ENCODE measurements at regions not wholly inside any gene's neighbourhood (a gene's known extent, or its start where the extent isn't known, plus 50 kb on each side); places are given as distances from the start of the nearest gene placed in this dataset.

GRCh38 chr4:178595500-178596138 lies 1153.4 kb upstream of the AGA start:
- no peak for ATAC-seq
- no peak for TF ChIP-seq HHEX (CRISPR knock-in tag; IDR thresholded peaks at IDR 0.05)
- no peak for TF ChIP-seq TEAD2 (CRISPR knock-in tag; IDR thresholded peaks at IDR 0.05)
- no peak for TF ChIP-seq ZFYVE20 (CRISPR knock-in tag; IDR thresholded peaks at IDR 0.05; ENCODE audit: borderline replicate concordance, low read depth)
- no peak for TF ChIP-seq ZFAT (CRISPR knock-in tag; conservative IDR thresholded peaks at IDR 0.05)
- TF ChIP-seq ZNF484 (CRISPR knock-in tag; IDR thresholded peaks at IDR 0.05; ENCODE audit: borderline replicate concordance, low read depth): no peak
- no peak for TF ChIP-seq ZNF792 (CRISPR knock-in tag; IDR thresholded peaks at IDR 0.05)
- no peak for TF ChIP-seq ZBED4 (CRISPR knock-in tag; IDR thresholded peaks at IDR 0.05; ENCODE audit: borderline replicate concordance)
- TF ChIP-seq MBNL3 (CRISPR knock-in tag; conservative IDR thresholded peaks at IDR 0.05): no peak
- no peak for TF ChIP-seq CBX5 (CRISPR knock-in tag; IDR thresholded peaks at IDR 0.05; ENCODE audit: borderline replicate concordance)
- TF ChIP-seq ZBTB42 (CRISPR knock-in tag; IDR thresholded peaks at IDR 0.05): no peak
- TF ChIP-seq ZNF687 (CRISPR knock-in tag; IDR thresholded peaks at IDR 0.05): no peak
- no peak for TF ChIP-seq ZNF747 (CRISPR knock-in tag; IDR thresholded peaks at IDR 0.05; ENCODE audit: borderline replicate concordance)
- no peak for TF ChIP-seq RCOR2 (CRISPR knock-in tag; IDR thresholded peaks at IDR 0.05)
- no peak for TF ChIP-seq PHF5A (CRISPR knock-in tag; IDR thresholded peaks at IDR 0.05; ENCODE audit: low read depth, unreplicated experiment)
- TF ChIP-seq MTA3 (CRISPR knock-in tag; IDR thresholded peaks at IDR 0.05): no peak
- no peak for TF ChIP-seq ZNF616 (CRISPR knock-in tag; IDR thresholded peaks at IDR 0.05; ENCODE audit: low read depth)
- TF ChIP-seq YEATS4 (CRISPR knock-in tag; IDR thresholded peaks at IDR 0.05; ENCODE audit: borderline replicate concordance): no peak
- TF ChIP-seq ZNF260 (CRISPR knock-in tag; IDR thresholded peaks at IDR 0.05; ENCODE audit: borderline replicate concordance, low read depth): no peak
- no peak for TF ChIP-seq ZNF781 (CRISPR knock-in tag; IDR thresholded peaks at IDR 0.05; ENCODE audit: borderline replicate concordance, not compliant biosample characterization)

More at GRCh38 chr4:178595500-178596138, 1153.4 kb upstream of the AGA start:
- Histone ChIP-seq H3K9ac (ENCODE audit: insufficient read depth, low read depth, low read length) (no peak overlapping the region), H3K9me3 (ENCODE audit: low read length) (peaks cover 23% of the 10 kb centered on the region), H3K4me3 (replicated peaks in 1 of 3; ENCODE audit: insufficient read depth in 1 of 3, low read depth in 2 of 3, low read length in 3 of 3) (no peak overlapping the region), H3K4me1 (ENCODE audit: insufficient read depth, low read length) (no peaks in the 10 kb centered on the region), H3K27me3 (ENCODE audit: control insufficient read depth in 1 of 2, insufficient read depth in 2 of 2, low read length in 2 of 2) (no peaks in the 10 kb centered on the region), H3K27ac (ENCODE audit: extremely low read length, insufficient read depth, low read length) (no peak overlapping the region), H2AFZ (ENCODE audit: low read length) (no peak overlapping the region), H3K4me2 (ENCODE audit: low read depth, low read length) (no peak overlapping the region), H4K20me1 (ENCODE audit: insufficient read depth, low read length) (no peaks in the 10 kb centered on the region), H3K36me3 (replicated peaks in 1 of 2; ENCODE audit: control insufficient read depth in 1 of 2, insufficient read depth in 2 of 2, low read length in 2 of 2) (no peaks in the 10 kb centered on the region), H3K79me2 (ENCODE audit: insufficient read depth, low read length) (no peaks in the 10 kb centered on the region)
- under 1% methylated on average over 6 of the region's 6 CpGs for WGBS (ENCODE audit: low lambda C conversion rate)
- in situ Hi-C loops (cut with HindIII; ENCODE audit: extremely low pct_ligation_motif_present, low pct_unique_long_range_greater_than_20kb) (no loop called here), intact Hi-C loops (cut with micrococcal nuclease; ENCODE audit: unreplicated experiment) (no loop called here)
- CTCF ChIA-PET (ENCODE audit: low intra/inter-chr PET ratio, low total read pairs): no interaction called here
- POLR2A ChIA-PET: no interaction called here
- DNase-seq (ENCODE audit: low spot score): no peak
- FAIRE-seq: no peak
- no TSS peak for BruUV-seq (replicated peaks)

Measured in HepG2 (cell line).